Glomerular visceral epithelial cell (primary cell): ENCODE measurements at regions not wholly inside any gene's neighbourhood (a gene's known extent, or its start where the extent isn't known, plus 50 kb on each side); places are given as distances from the start of the nearest gene placed in this dataset.

Source experiments
- DNase-seq: peaks from one replicate; pipeline ENCODE4 v3.0.0-alpha.2; 2016; ENCODE audit errors: extremely low spot score

- no peak for DNase-seq
Observed at GRCh38 chr16:86293906-86294305, 216.4 kb upstream of the FOXF1 start.

GRCh38 chr16:86294535-86295196, 215.7 kb upstream of the FOXF1 start:
- DNase-seq = no peak

- DNase-seq = no peak
Observed at GRCh38 chr16:86296256-86296655, 214.1 kb upstream of the FOXF1 start.

GRCh38 chr16:86297391-86297790, 212.9 kb upstream of the FOXF1 start:
- no peak for DNase-seq

- DNase-seq = no peak
Observed at GRCh38 chr16:86297866-86298757, 212.2 kb upstream of the FOXF1 start.

GRCh38 chr16:86298758-86299134, 211.6 kb upstream of the FOXF1 start:
- DNase-seq = no peak

GRCh38 chr16:86299882-86300610, 210.3 kb upstream of the FOXF1 start:
- DNase-seq = no peak

- DNase-seq = no peak
Observed at GRCh38 chr16:86300746-86301481, 209.4 kb upstream of the FOXF1 start.

- DNase-seq = no peak
Observed at GRCh38 chr16:86302421-86303109, 207.8 kb upstream of the FOXF1 start.

- DNase-seq = no peak
Observed at GRCh38 chr16:86303787-86304678, 206.3 kb upstream of the FOXF1 start.

GRCh38 chr16:86304868-86305267, 205.5 kb upstream of the FOXF1 start:
- DNase-seq = no peak

GRCh38 chr16:86305440-86305839, 204.9 kb upstream of the FOXF1 start:
- DNase-seq = no peak

- DNase-seq = no peak
Observed at GRCh38 chr16:86306011-86306644, 204.2 kb upstream of the FOXF1 start.

GRCh38 chr16:86306811-86307513, 203.4 kb upstream of the FOXF1 start:
- DNase-seq = no peak

GRCh38 chr16:86307514-86307903, 202.8 kb upstream of the FOXF1 start:
- DNase-seq = no peak

GRCh38 chr16:86308514-86308913, 201.8 kb upstream of the FOXF1 start:
- DNase-seq = no peak

GRCh38 chr16:86313631-86314030, 196.7 kb upstream of the FOXF1 start:
- no peak for DNase-seq

GRCh38 chr16:86314402-86315025, 195.8 kb upstream of the FOXF1 start:
- DNase-seq = no peak
